Right lung (tissue), 2 donors: ENCODE measurements at regions not wholly inside any gene's neighbourhood (a gene's known extent, or its start where the extent isn't known, plus 50 kb on each side); places are given as distances from the start of the nearest gene placed in this dataset.
A peak's percentile ranks its signal among the peaks of the same experiment; 100 is the strongest.

Experiments
- DNase-seq, 2 donors: peaks; one replicate each; pipeline ENCODE4 v3.0.0-alpha.2; 2013

DNA sequence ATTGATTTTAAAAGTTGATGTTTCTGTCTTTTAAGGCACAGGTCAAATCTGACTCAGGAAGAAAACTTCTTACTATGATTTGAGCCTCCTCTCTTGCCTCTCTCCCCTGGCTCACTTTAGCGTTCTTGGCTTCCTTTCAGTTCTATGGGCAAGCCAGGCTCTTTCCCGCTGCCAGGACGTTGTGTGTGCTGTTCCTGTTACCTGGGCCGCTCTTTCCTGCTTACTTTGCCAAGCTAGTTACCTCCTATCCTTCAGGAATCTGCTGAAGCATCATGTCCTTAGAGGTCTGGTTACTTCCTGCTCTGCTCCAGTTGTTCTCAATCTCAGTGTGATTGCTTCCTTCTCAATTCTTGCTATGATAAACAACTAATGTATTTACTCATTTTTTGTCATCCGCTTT is 1108.5 kb upstream of the EEF2KMT start:
- no peak for DNase-seq

DNA sequence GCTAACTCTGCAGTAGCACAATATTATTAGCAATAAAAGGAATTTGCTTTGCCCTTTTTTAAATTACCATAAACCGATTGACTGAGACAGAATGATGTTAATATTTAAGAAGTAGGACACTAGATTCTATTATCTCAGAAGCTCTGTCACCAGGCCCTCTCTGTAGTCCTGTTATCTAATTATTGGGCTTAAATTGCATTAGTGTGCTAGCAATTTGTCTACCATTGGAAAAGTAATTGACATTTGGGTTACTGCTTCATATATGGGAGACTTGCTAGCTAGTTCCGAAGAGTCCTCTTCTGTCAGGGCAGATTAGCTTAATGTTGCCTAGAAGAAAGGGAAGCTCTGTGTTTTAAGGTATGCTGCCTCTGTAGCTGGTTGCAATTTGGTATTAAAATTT is 1107.3 kb upstream of the EEF2KMT start:
- no peak for DNase-seq

DNA sequence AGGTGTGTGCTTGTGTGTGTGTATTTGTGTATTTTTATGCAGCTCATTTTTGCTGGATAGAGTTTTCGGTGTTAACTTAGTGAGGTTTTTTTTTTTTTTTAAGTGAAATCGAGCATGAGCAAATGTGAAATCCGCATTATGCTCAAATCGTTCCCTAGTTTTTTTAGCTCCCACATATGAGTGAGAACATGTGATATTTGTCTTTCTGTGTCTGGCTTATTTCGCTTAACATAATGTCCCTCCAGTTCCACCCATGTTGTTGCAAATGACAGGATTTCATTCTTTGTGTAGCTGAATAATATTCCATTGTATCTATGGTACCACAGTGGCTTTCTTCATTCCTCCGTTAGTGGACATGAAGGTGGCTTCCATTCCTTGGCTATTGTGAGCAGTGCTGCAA is 1103.3 kb upstream of the EEF2KMT start:
- no peak for DNase-seq

DNA sequence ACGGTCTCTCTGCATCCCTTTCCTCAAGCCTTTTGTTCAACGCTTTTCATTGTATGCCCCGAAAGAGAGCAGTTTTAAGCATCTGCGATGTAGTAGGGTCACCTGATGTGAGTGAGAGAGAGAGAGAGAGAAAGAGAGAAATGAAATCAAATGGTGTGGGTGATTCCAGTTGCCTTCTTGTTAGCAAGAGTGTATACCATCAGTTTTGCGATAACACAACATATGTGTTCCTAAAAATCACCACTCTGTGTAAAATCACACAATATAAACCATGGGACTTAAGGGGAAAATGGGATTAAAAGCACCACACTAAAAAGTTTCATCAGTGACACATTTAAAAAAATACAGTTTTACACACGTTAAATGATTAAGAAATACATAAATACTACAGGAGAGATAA is 1102.7 kb upstream of the EEF2KMT start:
- DNase-seq = no peak

DNA sequence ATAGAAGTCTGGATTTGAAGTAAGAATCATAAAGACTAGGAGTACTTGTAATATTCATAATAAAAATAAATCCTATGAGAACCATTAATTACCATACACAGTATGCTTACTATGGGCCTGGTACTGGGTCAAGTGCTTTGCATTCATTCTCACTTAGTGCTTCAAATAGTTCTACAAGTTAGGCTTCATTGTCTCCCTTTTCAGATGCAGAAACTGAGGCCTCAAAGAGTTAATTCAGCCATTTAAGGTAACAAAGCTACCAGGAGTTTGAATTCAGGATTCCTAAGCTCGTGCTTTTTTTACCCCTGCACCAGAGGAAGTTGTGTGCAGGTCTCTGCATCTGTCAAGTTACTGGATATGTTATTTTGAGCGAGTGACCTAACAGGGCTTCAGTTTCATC is 1098.4 kb upstream of the EEF2KMT start:
- DNase-seq = no peak

DNA sequence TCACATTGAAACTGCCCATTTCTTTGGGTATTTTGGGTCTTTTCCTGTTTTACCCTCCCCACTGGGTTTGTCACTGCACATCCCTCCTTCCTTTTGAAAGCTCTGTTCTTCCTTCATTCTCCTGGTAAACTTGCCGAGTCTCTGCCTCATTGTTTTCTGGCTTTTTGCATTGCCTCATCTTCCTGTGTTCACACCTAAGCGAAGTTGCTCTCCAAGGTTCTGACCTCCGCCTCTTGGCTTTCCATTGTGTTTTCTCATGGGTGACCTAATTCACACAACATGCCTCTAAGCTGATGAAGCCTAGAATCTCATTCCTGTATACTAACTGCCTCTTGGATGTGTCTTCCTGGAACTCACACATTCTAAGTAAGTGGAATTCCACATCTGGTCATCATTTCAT is 1096.1 kb upstream of the EEF2KMT start:
- DNase-seq = peak; percentile 10 to 13

DNA sequence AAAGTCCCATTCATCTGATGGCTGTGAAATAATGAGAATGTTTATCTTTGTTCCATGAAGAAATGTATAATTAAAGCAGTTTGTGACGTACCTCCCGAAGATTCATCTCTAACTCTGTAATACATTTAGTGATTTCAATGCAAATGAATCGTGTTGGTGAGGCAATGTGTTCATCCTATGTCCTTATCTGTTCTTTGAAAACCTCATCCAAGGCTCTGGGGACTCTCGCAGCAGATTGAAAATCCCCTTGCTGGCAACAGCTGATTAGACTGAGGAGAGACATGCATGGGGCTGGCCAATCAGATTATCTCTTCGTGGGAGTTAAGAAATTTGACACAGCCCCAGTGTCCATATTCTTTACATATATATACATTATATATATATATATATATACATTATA is 1095.4 kb upstream of the EEF2KMT start:
- DNase-seq = no peak

DNA sequence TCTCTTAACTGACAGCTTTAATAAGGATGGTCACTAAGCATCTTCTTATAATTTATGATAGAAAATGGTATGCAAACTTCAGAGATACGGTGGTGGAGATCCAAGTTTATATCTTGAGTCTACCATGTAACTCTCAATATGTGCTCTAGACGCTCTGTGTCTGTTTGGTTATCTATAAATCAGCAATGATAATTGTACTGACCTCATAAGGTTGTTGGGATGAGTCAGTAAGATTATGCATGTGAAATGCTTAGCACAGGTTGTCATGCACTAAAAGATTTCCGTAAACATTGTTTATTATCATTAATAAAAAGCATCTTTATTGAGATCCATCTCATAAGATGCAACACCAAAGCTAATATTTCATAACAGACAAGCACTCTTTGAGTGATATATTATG is 1094.9 kb upstream of the EEF2KMT start:
- no peak for DNase-seq

DNA sequence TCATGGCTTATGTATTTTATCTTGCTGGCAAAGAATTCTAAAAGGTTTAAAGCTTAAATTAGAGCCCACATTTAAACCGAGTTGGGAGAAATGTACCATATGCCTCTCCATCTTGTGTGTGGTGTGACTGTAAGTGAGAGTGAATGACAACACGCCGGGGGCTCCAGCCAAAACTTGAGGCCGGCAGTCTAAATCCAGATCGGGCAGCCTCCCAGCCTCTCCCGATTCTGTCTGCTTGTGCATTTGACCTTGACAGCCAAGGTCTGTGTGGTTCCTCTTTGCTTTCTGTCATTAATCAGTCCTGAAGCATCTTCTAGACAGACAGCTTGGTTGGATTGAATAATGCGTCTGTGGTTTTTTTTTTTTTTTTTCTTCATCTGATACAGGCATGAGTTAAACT is 1093.2 kb upstream of the EEF2KMT start:
- DNase-seq = no peak

DNA sequence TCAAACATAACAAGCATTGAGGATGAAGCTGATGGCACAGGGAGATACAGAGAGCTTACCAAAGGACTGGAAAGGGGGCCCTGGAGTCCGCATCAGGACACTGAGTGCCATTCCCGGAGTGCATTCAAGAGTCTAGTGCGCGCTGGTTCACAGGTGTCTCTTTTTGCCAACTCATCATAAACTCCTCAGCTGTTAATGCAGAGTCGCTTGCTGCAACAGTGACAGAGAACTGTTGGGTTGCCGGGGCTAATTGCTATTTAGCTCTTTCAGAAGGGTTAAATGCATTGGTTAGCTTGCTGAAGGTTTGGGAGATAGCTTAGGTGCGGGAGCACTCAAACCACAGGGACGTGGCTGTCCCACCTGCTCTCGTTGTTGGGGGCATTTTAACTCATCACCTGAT is 1091.6 kb upstream of the EEF2KMT start:
- DNase-seq = no peak

DNA sequence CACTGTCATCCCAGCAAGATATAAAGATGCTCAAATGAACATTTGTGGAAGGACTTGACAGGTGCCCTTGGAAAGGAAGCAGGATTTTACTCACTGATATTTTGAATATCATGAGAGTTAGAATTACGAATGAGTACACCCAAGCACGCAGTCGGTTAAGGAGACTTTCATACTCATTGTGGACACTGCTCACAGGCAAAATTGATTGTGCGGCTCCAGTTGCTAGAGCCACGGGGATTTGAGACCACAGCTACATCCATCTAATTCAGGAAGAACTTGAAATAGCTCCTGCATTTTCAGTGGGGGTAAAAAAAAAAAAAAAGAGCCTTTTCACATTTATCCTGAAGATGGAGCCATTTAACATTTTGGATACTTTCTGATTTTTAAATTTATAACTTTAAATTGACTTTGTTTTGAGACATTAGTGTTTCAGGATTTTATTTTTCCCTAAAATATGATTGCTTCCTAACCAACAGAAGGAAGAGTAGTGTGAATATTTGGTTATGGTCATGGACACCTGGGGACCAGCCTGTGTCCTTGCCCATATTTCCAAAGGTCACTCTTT is 1080.1 kb upstream of the EEF2KMT start:
- DNase-seq = no peak

DNA sequence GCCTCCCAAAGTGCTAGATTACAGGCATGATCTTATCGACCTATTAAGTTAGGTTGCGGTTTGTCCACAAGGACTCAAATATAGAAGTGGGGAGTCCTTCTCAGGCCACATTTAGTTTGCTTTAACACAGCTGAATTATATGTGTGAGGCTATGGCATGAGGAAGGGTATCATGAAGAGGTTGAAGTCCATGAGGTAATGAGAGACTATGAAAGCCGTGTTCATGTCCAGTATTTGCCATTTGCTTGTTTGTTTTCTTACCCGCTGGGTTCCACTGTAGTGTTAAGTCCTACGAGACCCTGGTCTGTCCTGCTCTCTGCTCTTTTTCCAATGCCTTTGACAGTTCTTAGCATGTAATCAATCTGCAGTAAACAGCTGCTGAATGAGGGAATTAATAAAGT is 1072.4 kb upstream of the EEF2KMT start:
- no peak for DNase-seq

DNA sequence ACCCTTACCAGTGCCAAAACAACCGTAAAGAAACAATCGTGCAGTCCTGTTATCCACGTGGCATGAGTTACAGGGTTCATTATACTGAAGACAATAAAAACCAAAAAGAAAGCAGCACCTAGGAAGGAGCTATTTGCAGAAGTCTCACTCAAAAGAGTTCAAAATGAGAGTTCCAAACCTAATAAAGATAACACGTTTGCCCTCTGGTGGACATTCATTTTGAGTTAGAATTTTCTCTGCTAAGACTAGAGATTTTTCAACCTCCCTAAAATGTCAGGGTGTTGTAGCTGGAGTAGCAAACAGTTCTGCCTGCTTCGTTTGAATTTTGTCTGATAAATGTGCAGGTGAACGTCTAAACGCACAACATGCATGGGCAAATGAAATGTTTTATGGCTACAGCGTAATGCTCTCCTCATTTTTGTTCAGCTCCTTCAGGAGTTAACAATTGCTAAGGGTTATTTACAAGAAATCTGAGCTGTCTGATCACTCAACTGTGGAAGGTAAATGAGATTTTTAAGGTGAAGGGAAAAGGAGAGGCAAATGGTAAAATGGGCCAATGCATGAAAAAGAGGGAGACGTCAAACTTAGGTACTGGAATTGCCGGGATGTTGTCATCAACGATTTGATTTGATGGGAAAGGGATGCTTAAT is 1067.9 kb upstream of the EEF2KMT start:
- DNase-seq = no peak

DNA sequence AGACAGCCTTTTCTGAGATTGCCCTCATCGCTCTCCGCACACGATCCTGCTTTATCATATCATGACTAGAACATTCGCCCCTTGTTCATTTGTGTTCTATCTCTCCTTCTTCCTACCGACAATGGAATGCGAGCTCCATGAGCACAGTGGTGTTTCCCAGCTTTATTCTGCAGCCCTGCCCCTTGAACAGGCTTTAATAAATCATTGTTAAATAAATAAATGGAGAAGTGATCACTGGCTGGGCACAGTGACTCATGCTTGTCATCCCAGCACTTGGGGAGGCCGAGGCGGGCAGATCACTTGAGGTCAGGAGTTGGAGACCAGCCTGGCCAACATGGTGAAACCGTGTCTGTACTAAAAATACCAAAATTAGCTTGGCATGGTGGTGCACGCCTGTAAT is 1063.3 kb upstream of the EEF2KMT start:
- DNase-seq = no peak

DNA sequence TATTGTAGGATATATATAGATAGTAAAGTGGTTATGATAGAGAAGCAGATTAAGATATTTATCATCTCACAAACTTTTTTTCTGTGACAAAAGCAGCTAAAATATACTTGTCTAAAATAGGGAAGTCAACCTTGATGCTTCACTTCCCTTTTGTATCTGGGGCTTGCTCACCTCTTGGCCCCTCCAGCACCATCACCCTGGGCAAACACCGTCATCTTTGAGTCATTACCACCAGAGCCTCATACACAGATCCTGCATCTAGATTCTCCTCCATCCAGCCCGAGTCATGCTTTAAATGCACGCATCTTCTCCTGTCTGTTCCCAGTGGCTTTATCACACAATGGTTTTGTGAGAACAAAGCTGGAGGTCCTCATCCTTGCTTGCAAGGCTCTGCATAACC is 1062.7 kb upstream of the EEF2KMT start:
- no peak for DNase-seq

DNA sequence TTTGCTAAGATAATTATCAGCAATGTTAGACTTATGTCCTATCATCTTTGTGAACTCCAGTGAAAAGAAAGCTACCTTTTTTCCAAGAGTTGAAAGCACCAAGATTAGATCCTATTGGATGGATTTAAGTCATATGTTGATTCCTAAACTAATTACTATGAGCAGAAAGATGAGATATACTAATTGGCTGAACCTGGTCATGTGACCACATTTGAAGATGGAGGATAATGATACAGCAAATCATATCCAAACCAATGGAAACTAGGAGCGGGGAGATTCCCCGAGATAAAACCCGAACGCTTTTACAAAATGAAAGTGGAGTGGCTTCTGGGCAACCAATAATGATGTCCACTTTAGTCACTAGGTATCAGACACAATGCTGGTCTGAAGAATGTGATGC is 1060.2 kb upstream of the EEF2KMT start:
- no peak for DNase-seq

DNA sequence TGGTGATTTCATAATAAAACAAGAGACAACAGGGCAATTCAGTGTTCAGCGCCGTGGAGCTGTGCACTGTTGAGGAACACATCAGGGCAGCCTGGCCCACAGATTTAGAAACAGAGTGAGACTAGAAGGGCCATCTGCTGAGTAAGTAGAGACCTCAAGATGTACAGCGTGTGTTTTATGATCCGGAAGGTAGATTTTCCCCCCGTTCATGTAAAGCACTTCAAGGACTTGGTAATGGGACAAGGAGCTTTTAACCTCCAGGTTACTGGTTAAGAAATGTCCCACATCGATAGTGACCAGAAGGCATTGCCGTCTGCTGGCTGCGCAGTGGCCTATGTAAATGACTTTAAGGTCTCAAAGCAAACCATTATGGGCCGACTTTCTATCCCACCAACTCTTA is 1057.7 kb upstream of the EEF2KMT start:
- no peak for DNase-seq

DNA sequence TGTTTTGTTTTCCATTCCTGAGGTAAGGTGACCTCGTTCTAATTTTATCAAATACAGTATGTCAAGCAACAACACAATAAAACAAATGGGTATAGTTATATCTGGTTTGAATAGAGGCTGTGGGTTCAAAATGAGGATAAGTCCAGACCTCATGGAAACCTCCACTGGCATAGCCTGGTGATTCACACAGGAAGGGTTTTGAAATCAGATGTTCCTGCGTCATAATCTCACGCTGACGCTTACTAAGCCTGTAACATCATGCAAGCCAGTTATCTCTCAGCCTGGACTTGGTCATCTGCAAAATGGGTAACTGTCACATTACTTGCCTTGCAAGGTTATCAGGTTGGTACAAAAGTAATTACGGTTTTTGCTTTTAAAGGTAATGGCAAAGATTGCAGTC is 1056.3 kb upstream of the EEF2KMT start:
- no peak for DNase-seq

DNA sequence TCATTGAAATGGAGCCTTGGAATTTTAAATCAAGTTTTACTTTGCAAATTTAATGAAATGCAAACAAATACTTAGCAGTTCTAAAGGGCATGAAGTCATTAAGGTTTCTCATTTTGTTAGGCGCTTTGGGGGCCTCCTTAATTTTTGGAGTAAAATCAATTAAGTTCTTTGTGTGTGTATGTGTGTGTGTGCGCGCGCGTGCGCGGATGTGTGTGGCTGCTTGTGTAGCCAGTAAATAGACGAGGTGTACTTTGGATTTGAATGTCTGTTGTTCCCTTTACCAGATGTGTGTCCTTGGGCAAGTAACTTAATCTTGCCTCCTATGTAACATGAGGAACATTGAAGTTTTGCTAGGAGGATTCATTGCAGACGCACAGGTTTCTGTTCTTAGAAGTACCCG is 1051.4 kb upstream of the EEF2KMT start:
- DNase-seq = no peak

DNA sequence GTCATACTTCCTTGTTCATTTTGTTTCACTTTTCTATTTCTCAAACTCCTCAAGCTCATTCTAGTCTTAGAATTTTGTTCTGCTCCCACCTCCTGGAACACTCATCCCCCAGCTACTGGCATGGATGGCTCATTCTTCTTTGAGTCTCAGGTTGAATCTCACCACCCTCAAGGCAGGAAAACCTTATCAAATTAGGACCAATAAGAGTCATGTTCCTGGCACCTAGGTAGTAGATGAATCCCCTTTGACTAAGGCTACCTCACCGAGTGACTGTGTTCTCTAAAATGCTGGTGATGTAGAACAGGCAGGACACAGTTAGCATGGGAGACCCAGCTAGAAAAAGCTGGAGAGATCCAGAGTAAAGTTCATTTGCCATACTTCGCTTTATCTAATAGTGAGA is 1050.8 kb upstream of the EEF2KMT start:
- no peak for DNase-seq

DNA sequence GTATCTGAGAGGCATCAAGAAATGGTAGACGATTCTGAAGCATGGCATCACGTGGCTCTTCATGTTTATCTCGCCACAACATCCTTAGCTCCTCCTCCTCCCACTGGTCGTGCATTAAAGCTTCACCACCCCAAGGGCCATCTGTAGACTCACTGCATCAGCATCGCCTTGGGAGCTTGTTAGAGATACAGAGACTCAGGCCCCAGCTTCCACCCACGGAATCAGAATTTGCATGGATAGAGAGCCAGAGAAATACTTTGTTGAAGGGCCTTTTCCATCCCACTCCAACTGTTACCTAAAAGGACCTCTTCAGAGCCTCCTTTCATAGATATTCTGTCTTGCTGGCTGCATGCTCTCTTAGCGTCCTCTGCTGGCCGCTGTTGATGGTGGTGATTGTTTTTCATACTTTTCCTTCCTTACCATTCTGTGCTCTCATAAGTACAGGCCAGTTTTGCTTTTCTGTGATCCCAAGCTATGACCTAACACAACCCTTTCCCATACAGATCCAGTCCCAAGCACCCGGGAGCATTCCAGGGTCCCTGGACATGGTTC is 1049.4 kb upstream of the EEF2KMT start:
- no peak for DNase-seq

DNA sequence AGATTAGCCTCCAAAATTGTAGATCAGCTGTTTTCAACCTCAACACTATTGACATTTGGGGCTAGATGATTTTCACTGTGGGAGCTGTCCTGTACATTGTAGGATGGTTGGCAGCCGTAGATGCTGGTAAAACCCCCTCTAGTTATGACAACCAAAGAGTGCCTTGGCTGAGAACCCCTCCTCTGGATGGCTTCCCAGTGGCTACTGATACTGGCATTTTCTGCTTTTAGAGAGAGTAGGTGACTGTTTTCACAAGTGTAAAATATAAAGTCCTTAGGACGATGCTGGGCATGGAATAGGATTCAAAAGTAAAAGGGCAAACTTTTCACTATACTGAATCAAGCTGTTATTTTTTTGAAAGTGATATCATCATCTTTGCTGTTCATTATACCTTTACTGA is 1048.8 kb upstream of the EEF2KMT start:
- DNase-seq = no peak

DNA sequence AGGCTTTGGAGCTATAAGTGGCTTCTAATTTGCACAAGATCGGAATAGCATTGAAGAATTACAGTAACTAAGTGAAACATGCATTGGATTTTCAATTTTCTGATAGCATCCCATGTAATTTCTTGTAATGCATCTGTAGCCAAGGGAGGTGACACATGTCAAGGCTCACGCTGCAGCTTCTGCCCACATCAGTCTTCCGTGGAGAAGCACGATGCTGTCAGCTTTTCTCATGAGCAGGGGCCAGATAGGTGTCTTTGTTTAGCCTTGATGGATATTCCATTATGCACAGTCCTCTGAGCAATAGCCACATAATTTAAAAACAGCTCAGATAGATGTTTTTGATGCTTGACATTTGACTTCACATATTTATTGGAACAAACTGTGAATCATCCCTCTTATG is 1046.9 kb upstream of the EEF2KMT start:
- no peak for DNase-seq

DNA sequence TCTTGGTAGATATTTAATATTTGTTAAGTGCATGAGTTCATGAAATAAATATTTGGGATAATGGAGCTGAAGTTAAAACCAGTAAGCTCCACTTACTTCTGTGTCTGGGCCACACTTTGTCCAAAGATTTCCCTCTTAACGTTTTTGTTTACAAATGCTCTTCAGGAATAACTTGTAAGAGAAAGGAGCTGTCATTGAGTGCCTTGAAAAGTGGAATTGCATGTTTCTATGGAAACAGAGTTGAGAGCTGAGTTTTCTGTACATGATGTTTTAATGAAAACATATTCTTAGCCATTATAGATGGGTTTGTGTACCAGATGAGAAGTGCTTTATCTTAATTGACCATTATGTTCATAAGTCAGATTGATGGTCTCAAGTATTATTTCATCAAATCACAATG is 1045.4 kb upstream of the EEF2KMT start:
- DNase-seq = peak in 1 of 2 donors; percentile 7
